AG09309 (cell line): ENCODE measurements at regions not wholly inside any gene's neighbourhood (a gene's known extent, or its start where the extent isn't known, plus 50 kb on each side); places are given as distances from the start of the nearest gene placed in this dataset.

Experiments used
- DNase-seq: peaks from one replicate; pipeline ENCODE4 v3.0.0-alpha.2; 2010; ENCODE audit warnings: low read depth
- H3K4me3 ChIP-seq: 2 replicates; pipeline ENCODE4 v1.5.1; 2011; ENCODE audit warnings: mild to moderate bottlenecking, low read depth, low read length, moderate library complexity; ENCODE audit not compliant: control insufficient read depth
- CTCF ChIP-seq: IDR thresholded peaks from 2 replicates; pipeline ENCODE4 v1.5.1; 2011; ENCODE audit warnings: mild to moderate bottlenecking, low read depth, low read length, inconsistent platforms; ENCODE audit not compliant: insufficient read depth, control insufficient read depth; ENCODE audit errors: missing control alignments

DNA sequence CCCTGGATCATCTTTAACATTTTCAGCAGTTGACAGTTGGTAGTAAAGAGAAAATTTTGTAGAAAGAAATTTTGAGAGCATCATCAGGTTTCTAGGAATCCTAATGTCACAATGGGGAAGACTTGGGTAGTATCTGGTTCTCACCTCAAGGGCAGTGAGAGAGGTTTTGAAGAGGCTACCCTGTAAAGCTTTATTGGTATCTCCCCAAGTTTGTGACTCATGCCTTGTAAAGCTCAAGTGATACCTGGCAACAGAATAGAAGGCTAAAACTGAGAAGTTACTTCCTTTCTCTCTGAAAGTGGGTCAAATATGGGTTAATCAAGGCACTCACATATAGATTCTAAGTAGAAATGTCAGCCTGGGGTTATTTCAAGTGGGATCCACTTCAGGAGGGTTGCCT, 196.4 kb downstream of the SUCNR1 start:
- no peak for TF ChIP-seq CTCF
- H3K4me3 ChIP-seq: no peak overlapping the region
- DNase-seq: no peak

DNA sequence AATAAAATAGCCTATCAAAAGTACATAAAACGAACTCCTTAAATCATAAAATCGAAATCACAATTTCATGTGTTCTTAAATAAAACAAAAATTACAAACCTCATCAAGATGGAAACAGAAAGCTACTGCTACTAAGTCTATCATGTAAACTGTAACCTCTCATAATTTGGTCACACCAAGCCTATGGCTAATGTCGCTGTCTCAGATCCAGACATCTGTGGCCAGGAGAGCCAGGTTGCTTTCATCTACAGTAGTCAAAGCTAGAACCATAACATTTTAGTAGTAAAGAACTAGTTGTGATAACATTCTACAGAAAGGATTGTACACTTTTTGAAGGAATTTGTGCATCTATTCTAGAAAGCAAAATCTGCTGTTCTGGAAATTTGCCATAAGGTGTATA, 197.4 kb upstream of the MBNL1 start:
- TF ChIP-seq CTCF: no peak
- DNase-seq: no peak
- H3K4me3 ChIP-seq: no peak overlapping the region

DNA sequence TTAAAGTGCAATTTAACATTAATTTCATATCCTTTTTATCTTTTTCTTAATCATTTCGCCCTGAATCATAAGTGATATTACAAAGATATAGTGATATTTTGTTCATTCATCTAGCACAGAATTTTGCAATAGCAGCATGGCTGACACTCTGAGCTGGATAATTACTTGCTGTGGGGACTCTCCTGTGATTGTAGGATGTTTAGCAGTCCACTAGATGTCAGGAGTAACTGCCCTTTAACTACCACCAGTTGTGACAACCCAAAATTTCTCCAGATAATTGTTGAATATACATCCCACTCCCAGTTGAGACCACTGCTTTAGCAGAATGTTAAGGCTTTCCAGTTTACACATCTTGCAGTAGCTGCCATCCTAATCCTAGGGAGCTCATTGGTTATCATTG, 196.8 kb upstream of the MBNL1 start:
- TF ChIP-seq CTCF: peak; percentile 62
- H3K4me3 ChIP-seq: no peak overlapping the region
- DNase-seq: peak; percentile 44

GRCh38 chr3:152073267-152073666, 195.5 kb upstream of the MBNL1 start:
- TF ChIP-seq CTCF: peak; percentile 51
- DNase-seq: no peak
- no peak overlapping the region for H3K4me3 ChIP-seq

- TF ChIP-seq CTCF: peak; percentile 24
Measured at GRCh38 chr3:152076148-152076547, 192.6 kb upstream of the MBNL1 start.

GRCh38 chr3:152079980-152080379, 188.7 kb upstream of the MBNL1 start:
- no peak for TF ChIP-seq CTCF
- no peak overlapping the region for H3K4me3 ChIP-seq
- DNase-seq: no peak

More at GRCh38 chr3:152076148-152076547, 192.6 kb upstream of the MBNL1 start:
- no peak for DNase-seq
- no peak overlapping the region for H3K4me3 ChIP-seq

DNA sequence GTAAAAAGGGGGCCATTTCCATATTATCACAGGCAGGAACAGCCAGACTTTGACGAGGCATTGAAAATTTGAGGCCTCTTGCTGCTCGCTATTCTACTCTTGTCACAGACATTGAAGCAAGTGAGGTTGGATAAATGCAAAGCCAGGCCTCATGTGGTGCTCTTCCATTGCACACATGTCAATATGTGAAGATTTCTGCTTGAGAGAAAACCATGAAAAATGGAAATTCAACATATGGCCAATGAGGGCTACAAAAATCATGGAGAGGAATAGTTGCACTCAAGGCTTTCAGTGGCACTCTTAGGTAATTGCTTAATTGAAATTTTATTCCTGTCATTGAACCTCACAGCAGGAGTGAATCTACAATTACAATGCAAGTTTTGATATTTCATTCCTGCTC, 185.6 kb upstream of the MBNL1 start:
- TF ChIP-seq CTCF: no peak
- DNase-seq: no peak
- no peak overlapping the region for H3K4me3 ChIP-seq
